Hematopoietic multipotent progenitor cell (in vitro differentiated cells): ENCODE measurements at regions not wholly inside any gene's neighbourhood (a gene's known extent, or its start where the extent isn't known, plus 50 kb on each side); places are given as distances from the start of the nearest gene placed in this dataset.
"Not testable (repeated sequence)": the region's sequence is repeated elsewhere in the genome, so short reads cannot be mapped to it uniquely, and the experiment has no call there.

ENCODE experiments used
- DNase-seq, 3 donors: peaks; one replicate each; pipeline ENCODE4 v3.0.0-alpha.2; 2011 to 2015; ENCODE audit warnings: low read depth in 2 of 3, low spot score in 2 of 3

GRCh38 chr9:42430674-42431615, 247.5 kb downstream of the SPATA31A6 start:
- not testable (repeated sequence) for DNase-seq

DNA sequence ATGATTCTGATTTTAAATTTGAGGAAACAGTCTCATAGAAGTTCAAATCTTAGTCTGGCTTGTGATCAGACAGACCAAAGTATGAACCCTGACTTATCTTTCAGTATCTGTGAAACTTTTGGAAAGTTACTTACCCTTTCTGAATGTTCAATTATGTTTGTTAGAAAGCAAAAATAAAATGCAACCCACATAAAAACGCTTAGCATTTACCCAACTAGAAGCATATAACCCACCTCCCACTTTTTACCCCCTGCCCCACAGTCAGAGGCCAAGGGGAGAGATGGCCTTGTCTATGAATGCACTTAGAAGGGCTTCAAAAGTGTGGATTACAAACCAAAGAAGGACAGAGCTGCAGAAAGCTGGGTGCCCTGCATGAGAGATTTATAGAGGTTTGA, 248.2 kb downstream of the SPATA31A6 start:
- DNase-seq = not testable (repeated sequence)

DNA sequence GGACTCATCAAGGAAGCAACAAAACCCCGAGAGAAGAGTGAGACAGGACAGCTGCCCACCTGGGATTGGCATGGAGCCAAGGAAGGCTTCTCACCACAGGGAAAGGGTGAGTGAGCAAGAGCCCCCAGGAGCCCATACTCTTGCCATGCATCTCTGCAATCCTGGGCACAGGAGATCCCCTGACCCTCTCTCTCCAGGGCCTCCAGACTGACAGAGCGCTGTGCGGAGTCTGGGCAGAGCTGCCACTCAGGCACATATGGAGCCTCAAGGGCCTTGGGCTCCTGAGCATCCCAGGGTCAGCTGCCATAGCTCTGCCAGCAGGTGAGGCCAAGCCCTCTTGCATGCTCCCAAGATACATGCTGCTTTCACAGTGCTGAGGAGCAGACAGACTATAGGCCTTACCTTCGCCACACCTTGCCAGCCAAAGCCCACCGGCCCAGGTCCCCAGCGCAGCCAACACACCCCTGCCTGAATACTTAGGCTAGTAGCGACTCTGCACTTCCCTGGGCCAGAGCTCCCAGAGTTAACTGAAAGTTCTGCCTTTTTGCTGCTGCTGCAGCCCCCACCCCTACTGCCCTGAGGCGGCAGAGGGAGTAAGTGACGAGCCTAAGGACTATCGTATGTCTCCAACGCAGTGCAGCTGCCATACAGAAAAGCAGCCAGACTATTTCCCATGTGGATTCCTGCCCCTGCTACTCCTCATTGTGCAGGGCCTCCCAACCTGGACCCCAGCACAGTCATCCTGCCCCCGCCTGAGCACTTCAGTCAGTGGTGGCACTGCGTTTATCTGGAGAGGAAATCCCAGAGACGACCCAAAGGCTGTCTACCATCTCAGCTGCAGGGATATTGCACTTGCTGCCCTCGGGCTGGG, 251.6 kb downstream of the SPATA31A6 start:
- not testable (repeated sequence) for DNase-seq

DNA sequence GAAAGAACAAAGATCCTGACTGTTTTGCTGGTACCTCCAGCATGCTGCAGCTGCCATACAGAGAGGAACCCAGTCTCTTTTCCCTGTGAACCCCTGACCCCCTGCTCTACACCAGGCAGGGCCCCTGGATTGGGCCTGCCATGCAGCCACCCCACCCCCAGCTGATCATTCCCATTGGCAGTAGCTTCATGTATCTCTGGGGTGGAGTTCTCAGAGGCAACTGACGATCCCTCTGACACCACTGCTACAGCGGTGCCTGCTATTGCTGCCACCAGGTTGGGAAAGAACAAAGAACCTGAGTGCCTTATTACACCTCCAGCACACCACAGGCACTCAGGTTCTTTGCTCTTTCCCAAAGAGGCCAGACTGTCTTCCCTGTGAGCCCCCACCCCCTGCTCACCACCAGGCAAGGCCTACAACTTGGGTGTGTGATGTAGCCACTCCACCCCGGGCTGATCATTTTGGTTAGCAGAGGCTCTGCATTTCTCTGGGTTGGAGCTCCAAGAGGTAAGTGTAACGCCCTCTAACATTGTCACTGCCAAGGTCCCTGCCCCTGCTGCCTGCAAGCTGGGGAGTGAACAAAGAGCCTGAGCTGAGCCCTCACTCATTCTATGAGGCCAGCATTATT, 252.4 kb downstream of the SPATA31A6 start:
- DNase-seq = not testable (repeated sequence)

DNA sequence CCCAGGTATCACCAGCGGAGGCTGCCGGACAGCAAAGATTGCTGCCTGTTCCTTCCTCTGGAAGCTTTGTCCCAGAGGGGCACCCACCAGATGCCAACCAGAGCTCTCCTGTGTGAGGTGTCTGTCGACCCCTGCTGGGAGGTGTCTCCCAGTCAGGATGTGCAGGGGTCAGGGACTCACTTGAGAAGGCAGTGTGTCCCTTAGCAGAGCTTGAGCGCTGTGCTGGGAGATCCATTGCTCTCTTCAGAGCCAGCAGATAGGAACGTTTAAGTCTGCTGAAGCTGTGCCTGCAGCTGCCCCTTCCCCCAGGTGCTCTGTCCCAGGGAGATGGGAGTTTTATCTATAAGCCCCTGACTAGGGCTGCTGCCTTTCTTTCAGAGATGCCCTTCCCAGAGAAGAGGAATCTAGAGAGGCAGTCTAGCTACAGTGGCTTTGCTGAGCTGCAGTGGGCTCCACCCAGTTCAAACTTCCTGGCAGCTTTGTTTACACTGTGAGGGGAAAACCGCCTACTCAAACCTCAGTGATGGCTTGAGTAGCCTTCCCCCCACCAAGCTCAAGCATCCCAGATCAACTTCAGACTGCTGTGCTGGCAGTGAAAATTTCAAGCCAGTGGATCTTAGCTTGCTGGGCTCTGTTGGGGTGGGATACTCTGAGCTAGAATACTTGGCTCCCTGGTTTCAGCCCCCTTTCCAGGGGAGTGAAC, 253.7 kb downstream of the SPATA31A6 start:
- DNase-seq = not testable (repeated sequence)

DNA sequence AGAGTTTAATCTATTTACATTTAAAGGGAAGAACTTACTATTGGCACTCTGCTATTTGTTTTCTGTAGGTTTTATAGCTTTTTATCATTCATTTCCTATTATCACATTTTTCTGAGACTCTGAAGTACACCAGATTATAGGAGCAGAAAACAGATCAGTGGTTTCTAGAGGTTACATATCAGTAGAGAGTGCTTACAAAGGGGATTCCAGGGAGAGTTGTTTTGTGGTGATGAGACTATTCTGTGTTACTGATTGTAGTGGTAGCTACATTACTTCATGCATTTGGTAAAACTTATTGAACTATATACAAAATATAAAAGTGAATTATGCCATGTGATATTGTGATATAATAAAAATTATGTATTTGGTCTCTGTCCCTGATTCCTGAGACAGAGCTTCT, 259.2 kb downstream of the SPATA31A6 start:
- not testable (repeated sequence) for DNase-seq

- peak in 1 of 3 donors; percentile 1 for DNase-seq
These were observed 260.0 kb downstream of the SPATA31A6 start for GRCh38 chr9:42443414-42443813.

DNA sequence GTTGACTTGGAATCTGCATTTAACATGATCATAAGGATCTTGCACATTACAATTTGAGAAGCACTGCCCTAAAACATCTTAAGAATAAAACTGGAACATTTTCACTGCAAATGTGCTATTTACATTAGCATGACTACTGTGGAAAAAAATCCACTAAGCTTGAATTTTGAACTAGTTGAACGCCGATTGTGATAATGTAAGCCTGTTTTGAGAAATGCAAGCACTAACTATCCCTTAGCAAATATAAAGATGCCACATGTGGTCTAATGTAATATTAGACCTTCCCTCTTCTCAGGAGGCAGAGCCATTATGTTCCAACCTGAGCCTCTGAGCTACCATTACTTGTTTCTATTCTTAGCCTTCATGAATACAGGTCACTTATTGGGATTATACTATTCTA, 278.0 kb downstream of the SPATA31A6 start:
- not testable (repeated sequence) for DNase-seq

DNA sequence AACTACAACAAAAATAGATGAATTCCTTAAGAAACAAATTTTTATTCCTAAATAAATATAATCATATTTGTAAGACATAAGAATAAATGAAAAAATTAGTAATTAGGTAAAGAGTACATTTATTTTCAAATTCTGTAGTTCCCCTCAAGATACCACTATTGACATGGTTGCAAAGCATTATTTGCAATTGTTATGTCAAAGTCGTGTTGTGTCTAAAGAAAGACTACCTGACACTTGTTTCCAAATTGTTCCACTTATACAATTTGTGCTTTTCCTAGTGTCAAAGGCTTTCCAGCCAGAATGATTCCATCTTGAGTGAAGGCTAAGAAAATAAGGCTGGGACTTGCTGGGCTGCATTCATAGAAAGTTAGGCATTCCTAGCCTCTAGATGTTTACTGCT, 278.4 kb downstream of the SPATA31A6 start:
- DNase-seq = not testable (repeated sequence)

DNA sequence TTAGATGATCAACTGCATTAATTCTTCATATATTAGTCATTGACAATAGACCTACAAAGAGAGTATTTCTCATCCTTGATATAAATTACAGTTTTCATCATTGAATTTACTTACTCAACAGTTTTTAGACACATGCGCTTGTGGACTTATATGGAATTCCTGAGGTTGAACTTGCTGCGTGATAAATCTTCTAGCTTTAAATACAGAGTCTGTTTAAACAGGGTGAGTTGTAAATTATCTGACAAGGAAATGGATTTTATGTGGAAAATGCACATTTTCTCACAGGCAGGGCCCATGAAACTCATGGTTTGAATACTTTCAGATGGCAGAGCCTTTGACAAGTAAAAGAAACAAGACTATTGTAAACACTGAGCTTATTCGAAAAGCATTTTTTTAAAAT, 280.5 kb downstream of the SPATA31A6 start:
- not testable (repeated sequence) for DNase-seq

DNA sequence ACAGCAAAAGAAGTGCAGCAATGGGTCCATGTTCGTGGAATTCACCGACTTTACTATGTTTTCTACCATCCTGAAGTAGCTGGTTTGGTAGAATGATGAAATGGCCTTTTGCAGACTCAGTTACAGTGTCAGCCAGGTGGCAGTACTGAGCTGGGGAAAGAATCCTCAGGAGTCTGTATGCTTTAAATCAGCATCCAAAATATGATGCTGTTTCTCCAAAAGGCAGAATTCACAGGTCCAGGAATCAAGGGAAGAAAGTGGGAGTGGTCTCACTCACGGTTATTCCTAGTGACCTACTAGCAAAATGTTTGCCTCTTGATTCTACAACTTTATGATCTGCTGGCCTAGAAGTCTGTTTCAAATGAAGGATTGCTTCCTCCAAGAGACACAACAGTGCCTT, 287.1 kb downstream of the SPATA31A6 start:
- not testable (repeated sequence) for DNase-seq

- not testable (repeated sequence) for DNase-seq
These were observed 307.5 kb downstream of the SPATA31A6 start for GRCh38 chr9:42490989-42491388.

- not testable (repeated sequence) for DNase-seq
These were observed 319.3 kb downstream of the SPATA31A6 start for GRCh38 chr9:42502620-42503264.

DNA sequence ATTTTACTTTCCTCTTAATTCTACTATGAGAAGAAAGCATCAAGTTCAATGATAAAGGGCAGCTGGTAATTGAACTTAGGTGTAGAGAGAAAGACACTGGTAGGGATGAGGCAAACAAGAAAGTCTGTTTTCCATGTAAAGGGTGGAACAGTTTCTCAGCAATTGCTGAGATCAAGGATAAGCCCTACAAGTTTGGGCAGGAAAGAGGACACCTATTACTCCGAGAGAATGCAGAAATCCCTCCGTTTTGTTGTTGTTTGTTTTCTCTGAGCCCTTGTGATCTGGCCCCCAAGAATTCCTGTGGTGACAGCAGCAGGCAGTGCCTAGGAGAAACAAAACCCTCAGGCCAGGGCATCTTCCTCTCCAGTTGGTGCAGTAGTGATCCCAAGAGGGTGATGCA, 324.7 kb downstream of the SPATA31A6 start:
- not testable (repeated sequence) for DNase-seq

GRCh38 chr9:42513535-42513934, 330.1 kb downstream of the SPATA31A6 start:
- not testable (repeated sequence) for DNase-seq

DNA sequence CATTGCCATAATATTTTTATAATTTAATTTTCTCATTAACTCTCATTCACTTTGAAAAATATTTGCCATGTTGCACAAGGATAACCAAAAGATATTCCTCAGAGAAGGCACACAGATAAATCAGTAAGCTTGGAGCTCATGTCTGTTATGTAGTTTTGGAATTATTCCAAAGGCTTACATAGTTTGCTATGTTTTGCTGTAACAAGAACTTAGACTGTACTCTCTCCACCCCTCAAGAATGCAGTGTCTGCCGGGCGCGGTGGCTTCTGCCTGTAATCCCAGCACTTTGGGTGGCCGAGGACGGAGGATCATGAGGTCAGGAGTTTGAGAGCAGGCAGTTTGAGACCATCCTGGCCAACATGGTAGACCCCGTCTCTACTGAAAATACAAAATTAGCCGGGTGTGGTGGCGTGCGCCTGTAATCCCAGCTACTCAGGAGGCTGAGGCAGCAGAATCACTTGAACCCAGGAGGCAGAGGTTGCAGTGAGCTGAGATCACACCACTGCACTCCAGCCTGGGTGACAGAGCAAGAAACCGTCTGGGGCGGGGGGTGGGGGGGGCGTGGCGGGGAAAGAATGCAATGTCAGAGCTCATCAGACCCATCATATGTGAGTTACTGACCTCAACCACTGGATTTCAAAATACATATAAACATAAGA, 351.0 kb downstream of the SPATA31A6 start:
- not testable (repeated sequence) for DNase-seq

- DNase-seq = peak in 2 of 3 donors; percentile 0 to 3
These were observed 351.5 kb downstream of the SPATA31A6 start for GRCh38 chr9:42534984-42535325.

DNA sequence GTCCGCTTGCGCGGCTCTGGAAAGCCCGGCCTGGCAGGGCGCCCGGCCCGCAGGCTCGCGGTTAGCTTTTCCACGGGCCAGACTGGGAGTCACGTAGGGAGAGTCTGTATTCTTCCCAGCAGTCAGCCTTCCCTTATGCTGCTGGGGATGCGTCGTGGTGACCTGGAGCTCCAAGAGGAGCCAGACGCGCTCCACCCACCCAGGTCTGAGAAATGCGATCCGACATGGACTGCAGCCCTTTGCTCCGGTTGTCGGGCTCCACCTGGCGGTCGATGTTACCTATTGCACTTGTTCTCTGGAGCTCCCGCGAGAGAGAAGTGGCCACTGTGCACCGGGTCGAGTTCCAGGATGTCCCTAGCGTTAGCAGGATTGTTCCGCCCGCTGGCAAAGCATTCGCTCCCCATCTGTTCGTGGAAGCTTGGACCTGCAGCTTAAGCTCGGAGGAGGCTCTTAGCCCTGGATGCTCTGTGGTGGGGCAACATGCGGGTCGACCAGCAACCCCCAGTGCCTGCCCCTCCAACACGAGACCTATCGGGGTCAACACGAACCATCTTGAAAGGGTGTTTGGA, 367.4 kb downstream of the SPATA31A6 start:
- DNase-seq = not testable (repeated sequence)

DNA sequence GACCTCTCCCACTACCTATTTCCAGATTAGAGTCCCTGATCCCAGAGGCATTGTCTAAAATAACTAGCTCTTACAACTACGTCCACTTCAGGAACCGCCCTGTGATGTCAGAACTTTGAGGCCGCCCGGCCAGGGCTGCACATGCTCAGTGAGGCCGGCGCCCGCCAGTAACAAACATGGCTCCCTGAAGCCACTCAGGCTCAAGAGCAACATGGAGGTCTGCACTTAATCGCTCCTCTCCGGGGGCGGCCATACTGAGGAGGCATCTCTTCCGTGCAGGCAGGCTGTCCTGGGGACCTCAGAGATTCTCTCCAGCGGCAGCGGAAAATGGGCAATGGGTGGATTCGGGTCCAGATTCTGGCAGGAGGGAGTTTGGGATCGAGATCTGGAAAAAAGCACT, 385.1 kb downstream of the SPATA31A6 start:
- not testable (repeated sequence) for DNase-seq
